Upper lobe of right lung (tissue), 1 donor: ENCODE measurements at regions not wholly inside any gene's neighbourhood (a gene's known extent, or its start where the extent isn't known, plus 50 kb on each side); places are given as distances from the start of the nearest gene placed in this dataset.

Experiments
- ATAC-seq: fragments of 200-7000 bp; cut with Tn5 transposase; one replicate; pipeline ENCODE4 v1.9.1; 2020; ENCODE audit warnings: mild to moderate bottlenecking, moderate library complexity
- DNase-seq: peaks from one replicate; pipeline ENCODE4 v3.0.0-alpha.2; 2020
- H3K27ac ChIP-seq: fragments of 200-600 bp; one replicate; pipeline ENCODE4 v1.8.0; 2022
- H3K27me3 ChIP-seq: fragments of 200-600 bp; one replicate; pipeline ENCODE4 v1.8.0; 2022; ENCODE audit warnings: mild to moderate bottlenecking
- H3K36me3 ChIP-seq: fragments of 200-600 bp; one replicate; pipeline ENCODE4 v1.8.0; 2022
- H3K4me1 ChIP-seq: fragments of 200-600 bp; one replicate; pipeline ENCODE4 v1.8.0; 2022
- H3K4me3 ChIP-seq: fragments of 200-600 bp; one replicate; pipeline ENCODE4 v1.8.0; 2022; ENCODE audit warnings: mild to moderate bottlenecking
- H3K9me3 ChIP-seq: fragments of 200-600 bp; one replicate; pipeline ENCODE4 v1.8.0; 2022
- CTCF ChIP-seq: fragments of 200-600 bp; IDR thresholded peaks from one replicate; pipeline ENCODE4 v1.8.0; 2022; ENCODE audit warnings: antibody characterized with exemption
- intact Hi-C: fragments of 100-400 bp; cut with DNase I; formaldehyde crosslinking; loops from one replicate; pipeline ENCODE4 v1.11.0; 2022
- donor health status: DM: no; HTN: yes; CAD: no; lungs with severe emphysema.

GRCh38 chr10:65340340-65340739 lies 1585.5 kb upstream of the LRRTM3 start:
- intact Hi-C loops: no loop called here
- TF ChIP-seq CTCF: no peak
- H3K36me3 ChIP-seq: no peaks in the 10 kb centered on the region
- H3K9me3 ChIP-seq: no peaks in the 10 kb centered on the region
- no peaks in the 10 kb centered on the region for H3K27me3 ChIP-seq
- H3K4me1 ChIP-seq: no peaks in the 10 kb centered on the region
- H3K27ac ChIP-seq: no peak overlapping the region
- DNase-seq (no peak), ATAC-seq (no peak)
- H3K4me3 ChIP-seq: no peak overlapping the region

GRCh38 chr10:65341323-65341925 lies 1584.4 kb upstream of the LRRTM3 start:
- intact Hi-C loops: no loop called here
- DNase-seq (no peak), ATAC-seq (no peak)

GRCh38 chr10:65342245-65342644 lies 1583.6 kb upstream of the LRRTM3 start:
- ATAC-seq: no peak
- no peak overlapping the region for H3K4me3 ChIP-seq
- H3K27me3 ChIP-seq: no peaks in the 10 kb centered on the region
- TF ChIP-seq CTCF: no peak
- DNase-seq: no peak
- intact Hi-C loops: no loop called here
- H3K36me3 ChIP-seq: no peaks in the 10 kb centered on the region
- H3K4me1 ChIP-seq: no peaks in the 10 kb centered on the region
- no peak overlapping the region for H3K27ac ChIP-seq
- H3K9me3 ChIP-seq: no peaks in the 10 kb centered on the region

More at GRCh38 chr10:65341323-65341925, 1584.4 kb upstream of the LRRTM3 start:
- Histone ChIP-seq H3K27me3 (no peaks in the 10 kb centered on the region), H3K27ac (no peak overlapping the region), H3K36me3 (no peaks in the 10 kb centered on the region), H3K9me3 (no peaks in the 10 kb centered on the region), H3K4me3 (no peak overlapping the region), H3K4me1 (no peaks in the 10 kb centered on the region)
- no peak for TF ChIP-seq CTCF

- ATAC-seq (no peak), DNase-seq (no peak)
- H3K36me3 ChIP-seq: no peaks in the 10 kb centered on the region
- no peak overlapping the region for H3K27ac ChIP-seq
- no peaks in the 10 kb centered on the region for H3K4me1 ChIP-seq
- no peak for TF ChIP-seq CTCF
- intact Hi-C loops: no loop called here
- no peak overlapping the region for H3K4me3 ChIP-seq
- H3K27me3 ChIP-seq: no peaks in the 10 kb centered on the region
- no peaks in the 10 kb centered on the region for H3K9me3 ChIP-seq
Observed at GRCh38 chr10:65346466-65346865, 1579.4 kb upstream of the LRRTM3 start.

- H3K27me3 ChIP-seq: no peaks in the 10 kb centered on the region
- no peak overlapping the region for H3K27ac ChIP-seq
- H3K4me3 ChIP-seq: no peak overlapping the region
- intact Hi-C loops: no loop called here
- DNase-seq (no peak), ATAC-seq (no peak)
- no peaks in the 10 kb centered on the region for H3K9me3 ChIP-seq
- H3K36me3 ChIP-seq: no peaks in the 10 kb centered on the region
- H3K4me1 ChIP-seq: no peaks in the 10 kb centered on the region
- no peak for TF ChIP-seq CTCF
Observed at GRCh38 chr10:65348637-65349036, 1577.2 kb upstream of the LRRTM3 start.

GRCh38 chr10:65350611-65351010 lies 1575.2 kb upstream of the LRRTM3 start:
- intact Hi-C loops: no loop called here
- Histone ChIP-seq H3K27ac (no peak overlapping the region), H3K4me3 (no peak overlapping the region), H3K27me3 (no peaks in the 10 kb centered on the region), H3K4me1 (no peaks in the 10 kb centered on the region), H3K9me3 (no peaks in the 10 kb centered on the region), H3K36me3 (no peaks in the 10 kb centered on the region)
- no peak for TF ChIP-seq CTCF
- ATAC-seq (no peak), DNase-seq (no peak)
